Keratinocyte (primary cell): ENCODE measurements at regions not wholly inside any gene's neighbourhood (a gene's known extent, or its start where the extent isn't known, plus 50 kb on each side); places are given as distances from the start of the nearest gene placed in this dataset.

Source experiments
- EZH2 ChIP-seq: IDR thresholded peaks from one replicate; pipeline ENCODE4 v1.6.1; 2012; ENCODE audit warnings: inconsistent platforms, mild to moderate bottlenecking, low read length, moderate library complexity
- TF ChIP-seq, protein P1 (sequence below), 3 experiments: IDR thresholded peaks in 1 of 3; conservative IDR thresholded peaks in 1 of 3; optimal IDR thresholded peaks in 1 of 3; 2 replicates in 2 of 3; 3 replicates in 1 of 3; pipeline versions ENCODE3 to v1.5.1; 2011; ENCODE audit warnings: low read length in 3 of 3, mild to moderate bottlenecking in 3 of 3, moderate library complexity in 2 of 3, control low read depth in 1 of 3, inconsistent platforms in 1 of 3; ENCODE audit not compliant: insufficient read depth in 2 of 3; ENCODE audit errors: extremely low read depth in 1 of 3

- no peak for TF ChIP-seq EZH2
- TF ChIP-seq, protein P1, sequence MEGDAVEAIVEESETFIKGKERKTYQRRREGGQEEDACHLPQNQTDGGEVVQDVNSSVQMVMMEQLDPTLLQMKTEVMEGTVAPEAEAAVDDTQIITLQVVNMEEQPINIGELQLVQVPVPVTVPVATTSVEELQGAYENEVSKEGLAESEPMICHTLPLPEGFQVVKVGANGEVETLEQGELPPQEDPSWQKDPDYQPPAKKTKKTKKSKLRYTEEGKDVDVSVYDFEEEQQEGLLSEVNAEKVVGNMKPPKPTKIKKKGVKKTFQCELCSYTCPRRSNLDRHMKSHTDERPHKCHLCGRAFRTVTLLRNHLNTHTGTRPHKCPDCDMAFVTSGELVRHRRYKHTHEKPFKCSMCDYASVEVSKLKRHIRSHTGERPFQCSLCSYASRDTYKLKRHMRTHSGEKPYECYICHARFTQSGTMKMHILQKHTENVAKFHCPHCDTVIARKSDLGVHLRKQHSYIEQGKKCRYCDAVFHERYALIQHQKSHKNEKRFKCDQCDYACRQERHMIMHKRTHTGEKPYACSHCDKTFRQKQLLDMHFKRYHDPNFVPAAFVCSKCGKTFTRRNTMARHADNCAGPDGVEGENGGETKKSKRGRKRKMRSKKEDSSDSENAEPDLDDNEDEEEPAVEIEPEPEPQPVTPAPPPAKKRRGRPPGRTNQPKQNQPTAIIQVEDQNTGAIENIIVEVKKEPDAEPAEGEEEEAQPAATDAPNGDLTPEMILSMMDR (optimal IDR thresholded peaks at IDR 0.05 in 1 of 3, IDR thresholded peaks at IDR 0.05 in 1 of 3, conservative IDR thresholded peaks at IDR 0.05 in 1 of 3; ENCODE audit: extremely low read depth in 1 of 3, insufficient read depth in 2 of 3, low read length in 3 of 3), result no peak
Observed at GRCh38 chr6:43990627-43991619, 136.3 kb downstream of the MRPL14 start.
